PC-3 (cell line): ENCODE measurements at regions not wholly inside any gene's neighbourhood (a gene's known extent, or its start where the extent isn't known, plus 50 kb on each side); places are given as distances from the start of the nearest gene placed in this dataset.

Source experiments
- ATAC-seq: fragments of 200-7000 bp; cut with Tn5 transposase; 2 replicates; pipeline ENCODE4 v1.9.1; 2020; ENCODE audit warnings: mild to moderate bottlenecking, moderate library complexity
- BruUV-seq: library from RNA; stranded (reverse); fragments of 400-500 nt; replicated peaks from 2 replicates; lab custom pipeline; 2021; lab: Mats Ljungman, UMichigan
- CTCF ChIA-PET: fragments of 300-600 bp; sonication (Branson Sonifier 250); formaldehyde crosslinking; loops from one replicate; lab custom pipeline; 2022; ENCODE audit warnings: antibody characterized with exemption; lab: Charles Lee
- POLR2A ChIA-PET: fragments of 300-600 bp; sonication (Branson Sonifier 250); formaldehyde crosslinking; loops from one replicate; lab custom pipeline; 2022; ENCODE audit warnings: antibody characterized with exemption; ENCODE audit not compliant: unreplicated experiment; lab: Charles Lee
- DNase-seq: peaks from one replicate; pipeline ENCODE4 v3.0.0-alpha.2; 2015
- H2AFZ ChIP-seq: fragments of 300-600 bp; sonication (generic); 2 replicates; pipeline ENCODE4 v1.6.0; 2016; ENCODE audit warnings: antibody characterized with exemption, low read length
- H3F3A ChIP-seq: fragments of 300-600 bp; sonication (generic); one replicate; pipeline ENCODE4 v1.6.0; 2017; ENCODE audit warnings: antibody characterized with exemption, low read length, control low read depth, mild to moderate bottlenecking; ENCODE audit not compliant: unreplicated experiment
- H3K27ac ChIP-seq: fragments of 300-600 bp; sonication (generic); 2 replicates; pipeline ENCODE4 v1.5.1; 2016; ENCODE audit warnings: mild to moderate bottlenecking, low read length
- H3K27me3 ChIP-seq: fragments of 300-600 bp; sonication (generic); 2 replicates; pipeline ENCODE4 v1.6.1; 2016; ENCODE audit warnings: low read length, mixed read lengths
- H3K36me3 ChIP-seq: fragments of 300-600 bp; sonication (generic); 2 replicates; pipeline ENCODE4 v1.6.1; 2016; ENCODE audit warnings: low read depth, mixed run types, low read length, mixed read lengths
- H3K4me1 ChIP-seq: fragments of 300-600 bp; sonication (generic); 2 replicates; pipeline ENCODE4 v1.5.1; 2016; ENCODE audit warnings: low read length; ENCODE audit not compliant: insufficient read depth
- H3K4me2 ChIP-seq: fragments of 300-600 bp; sonication (generic); 2 replicates; pipeline ENCODE4 v1.6.0; 2016; ENCODE audit warnings: low read length
- H3K4me3 ChIP-seq: fragments of 300-600 bp; sonication (generic); 2 replicates; pipeline ENCODE4 v1.5.1; 2016; ENCODE audit warnings: mild to moderate bottlenecking, low read length, mixed read lengths
- H3K79me2 ChIP-seq: fragments of 300-600 bp; sonication (generic); 2 replicates; pipeline ENCODE4 v1.6.1; 2017; ENCODE audit warnings: low read length, mixed read lengths
- H3K9ac ChIP-seq: fragments of 300-600 bp; sonication (generic); 2 replicates; pipeline ENCODE4 v1.6.0; 2016; ENCODE audit warnings: mild to moderate bottlenecking, low read length
- H3K9me2 ChIP-seq: fragments of 300-600 bp; sonication (generic); replicated peaks from 2 replicates; pipeline ENCODE4 v1.6.1; 2016; ENCODE audit warnings: mixed run types, low read length, mixed read lengths
- H3K9me3 ChIP-seq: fragments of 300-600 bp; sonication (generic); 2 replicates; pipeline ENCODE4 v1.6.1; 2016; ENCODE audit warnings: low read length, mixed read lengths
- H4K20me1 ChIP-seq: fragments of 300-600 bp; sonication (generic); 2 replicates; pipeline ENCODE4 v1.6.1; 2016; ENCODE audit warnings: low read length, mixed read lengths
- EZH2 ChIP-seq: fragments of 300-600 bp; sonication (generic); IDR thresholded peaks from one replicate; pipeline ENCODE4 v1.6.1; 2017; ENCODE audit warnings: antibody characterized with exemption, mild to moderate bottlenecking, low read length; ENCODE audit not compliant: unreplicated experiment
- EZH2phosphoT487 ChIP-seq: fragments of 300-600 bp; sonication (generic); IDR thresholded peaks from 2 replicates; pipeline ENCODE4 v1.6.1; 2018; ENCODE audit warnings: mild to moderate bottlenecking, antibody characterized with exemption, low read length, borderline replicate concordance
- intact Hi-C: fragments of 100-400 bp; cut with micrococcal nuclease; formaldehyde crosslinking; loops from 2 replicates; pipeline ENCODE4 v1.9.0; 2023
- TF ChIP-seq, protein P1 (sequence below): fragments of 300-600 bp; sonication (generic); conservative IDR thresholded peaks from 2 replicates; pipeline ENCODE4 v1.5.1; 2017; ENCODE audit warnings: antibody characterized with exemption, low read depth, mild to moderate bottlenecking, low read length

DNA sequence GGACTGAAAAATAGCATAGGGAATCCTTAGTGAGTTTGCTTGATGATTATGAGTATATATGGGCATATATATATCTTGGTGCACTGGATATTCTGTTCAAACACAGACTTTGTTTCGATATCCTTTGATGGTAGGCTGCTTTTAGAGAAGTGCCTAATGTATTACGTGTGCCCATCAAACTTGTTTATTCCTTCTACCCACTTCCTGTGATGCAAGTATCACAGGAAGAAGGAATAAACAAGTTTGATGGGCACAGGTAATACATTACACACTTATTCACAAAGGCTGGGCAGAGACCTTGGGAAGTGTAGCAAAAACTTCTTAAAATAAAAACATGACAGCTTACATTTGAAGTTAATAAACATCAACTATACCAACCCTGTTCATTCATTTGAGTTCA, 364.2 kb downstream of the CHSY3 start:
- H3K27ac ChIP-seq, result no peak overlapping the region
- intact Hi-C loops, result no loop called here
- POLR2A ChIA-PET, result no interaction called here
- no TSS peak for BruUV-seq
- DNase-seq (peak; percentile 8), ATAC-seq (no peak)
- H3K79me2 ChIP-seq, result no peaks in the 10 kb centered on the region
- H3F3A ChIP-seq, result no peaks in the 10 kb centered on the region
- CTCF ChIA-PET, result no interaction called here
- H3K4me1 ChIP-seq, result no peaks in the 10 kb centered on the region
- TF ChIP-seq, protein P1, sequence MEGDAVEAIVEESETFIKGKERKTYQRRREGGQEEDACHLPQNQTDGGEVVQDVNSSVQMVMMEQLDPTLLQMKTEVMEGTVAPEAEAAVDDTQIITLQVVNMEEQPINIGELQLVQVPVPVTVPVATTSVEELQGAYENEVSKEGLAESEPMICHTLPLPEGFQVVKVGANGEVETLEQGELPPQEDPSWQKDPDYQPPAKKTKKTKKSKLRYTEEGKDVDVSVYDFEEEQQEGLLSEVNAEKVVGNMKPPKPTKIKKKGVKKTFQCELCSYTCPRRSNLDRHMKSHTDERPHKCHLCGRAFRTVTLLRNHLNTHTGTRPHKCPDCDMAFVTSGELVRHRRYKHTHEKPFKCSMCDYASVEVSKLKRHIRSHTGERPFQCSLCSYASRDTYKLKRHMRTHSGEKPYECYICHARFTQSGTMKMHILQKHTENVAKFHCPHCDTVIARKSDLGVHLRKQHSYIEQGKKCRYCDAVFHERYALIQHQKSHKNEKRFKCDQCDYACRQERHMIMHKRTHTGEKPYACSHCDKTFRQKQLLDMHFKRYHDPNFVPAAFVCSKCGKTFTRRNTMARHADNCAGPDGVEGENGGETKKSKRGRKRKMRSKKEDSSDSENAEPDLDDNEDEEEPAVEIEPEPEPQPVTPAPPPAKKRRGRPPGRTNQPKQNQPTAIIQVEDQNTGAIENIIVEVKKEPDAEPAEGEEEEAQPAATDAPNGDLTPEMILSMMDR, result no peak
- TF ChIP-seq EZH2 (no peak), EZH2phosphoT487 (no peak)
- H3K27me3 ChIP-seq, result no peaks in the 10 kb centered on the region
- no peak overlapping the region for H3K4me2 ChIP-seq
- H3K9me2 ChIP-seq, result no peaks in the 10 kb centered on the region
- H3K9ac ChIP-seq, result no peak overlapping the region
- no peak overlapping the region for H2AFZ ChIP-seq
- no peaks in the 10 kb centered on the region for H4K20me1 ChIP-seq
- H3K36me3 ChIP-seq, result no peaks in the 10 kb centered on the region
- H3K4me3 ChIP-seq, result no peak overlapping the region
- H3K9me3 ChIP-seq, result no peaks in the 10 kb centered on the region

GRCh38 chr5:130267926-130268325, 363.7 kb downstream of the CHSY3 start:
- ATAC-seq, result no peak
- H3K4me3 ChIP-seq, result no peak overlapping the region
- H4K20me1 ChIP-seq, result no peaks in the 10 kb centered on the region
- no peak overlapping the region for H3K9ac ChIP-seq
- H3K79me2 ChIP-seq, result no peaks in the 10 kb centered on the region
- no peak for DNase-seq
- H3K4me2 ChIP-seq, result no peak overlapping the region
- no peak for TF ChIP-seq EZH2phosphoT487
- no peak for TF ChIP-seq EZH2
- TF ChIP-seq, protein P1, result no peak
- intact Hi-C loops, result no loop called here
- no peaks in the 10 kb centered on the region for H3K9me3 ChIP-seq
- no TSS peak for BruUV-seq
- CTCF ChIA-PET, result no interaction called here
- no peaks in the 10 kb centered on the region for H3K27me3 ChIP-seq
- no peak overlapping the region for H2AFZ ChIP-seq
- H3K4me1 ChIP-seq, result no peaks in the 10 kb centered on the region
- H3K9me2 ChIP-seq, result no peaks in the 10 kb centered on the region
- POLR2A ChIA-PET, result no interaction called here
- no peak overlapping the region for H3K27ac ChIP-seq
- H3K36me3 ChIP-seq, result no peaks in the 10 kb centered on the region
- no peaks in the 10 kb centered on the region for H3F3A ChIP-seq

- TF ChIP-seq, protein P1, result no peak
- TF ChIP-seq EZH2 (no peak), EZH2phosphoT487 (no peak)
- CTCF ChIA-PET, result no interaction called here
- Histone ChIP-seq H2AFZ (no peak overlapping the region), H3K27me3 (no peaks in the 10 kb centered on the region), H3K9me2 (no peaks in the 10 kb centered on the region; the same call in 1 of the 2 replicates), H3K4me2 (no peak overlapping the region), H3K9me3 (no peaks in the 10 kb centered on the region), H4K20me1 (no peaks in the 10 kb centered on the region), H3F3A (no peaks in the 10 kb centered on the region), H3K4me3 (no peak overlapping the region), H3K4me1 (no peaks in the 10 kb centered on the region), H3K27ac (no peak overlapping the region), H3K36me3 (no peaks in the 10 kb centered on the region), H3K79me2 (no peaks in the 10 kb centered on the region), H3K9ac (no peak overlapping the region)
- no TSS peak for BruUV-seq
- POLR2A ChIA-PET, result no interaction called here
- no peak for ATAC-seq
- DNase-seq, result no peak
- intact Hi-C loops, result no loop called here
These were observed 356.2 kb downstream of the CHSY3 start for GRCh38 chr5:130260481-130260880.
